ENCODE measurements at regions not wholly inside any gene's neighbourhood (a gene's known extent, or its start where the extent isn't known, plus 50 kb on each side); places are given as distances from the start of the nearest gene placed in this dataset.
"Not testable (repeated sequence)": the region's sequence is repeated elsewhere in the genome, so short reads cannot be mapped to it uniquely, and the experiment has no call there.

DNA sequence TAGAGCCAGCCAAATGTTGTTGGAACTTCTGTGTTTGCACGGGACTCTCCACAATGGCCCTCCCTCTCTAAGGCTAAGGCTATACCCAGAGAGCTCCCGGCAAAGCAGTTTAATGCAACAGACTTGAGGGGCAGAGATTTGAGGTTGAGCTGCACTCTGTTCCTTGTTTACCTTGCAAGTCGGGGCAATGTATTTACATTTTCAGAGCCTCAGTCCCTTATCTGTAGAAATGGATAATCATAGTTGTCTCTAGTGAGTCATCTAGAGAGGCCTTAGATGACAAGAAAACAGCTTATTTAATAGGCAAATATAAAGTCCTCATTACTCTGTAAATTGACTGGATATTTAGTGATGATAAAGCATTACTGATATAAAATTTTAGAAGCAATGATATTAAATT is 917.7 kb downstream of the MCTP2 start:
- H3K4me1 ChIP-seq (ENCODE audit: control insufficient read depth in 1 of 2, insufficient read depth in 2 of 2, low read length in 2 of 2) = no peaks in the 10 kb centered on the region
- H3K36me3 ChIP-seq (ENCODE audit: control insufficient read depth in 1 of 2, insufficient read depth in 2 of 2, low read length in 2 of 2) = no peaks in the 10 kb centered on the region
- H3K4me3 ChIP-seq (ENCODE audit: low read depth in 1 of 2, low read length in 2 of 2) = no peak overlapping the region
- no peak overlapping the region for H3K27ac ChIP-seq (ENCODE audit: low read length)
- no peaks in the 10 kb centered on the region for H3K9me3 ChIP-seq (ENCODE audit: control insufficient read depth in 1 of 2, low read length in 2 of 2)
- H3K27me3 ChIP-seq (ENCODE audit: low read depth, low read length) = no peaks in the 10 kb centered on the region

DNA sequence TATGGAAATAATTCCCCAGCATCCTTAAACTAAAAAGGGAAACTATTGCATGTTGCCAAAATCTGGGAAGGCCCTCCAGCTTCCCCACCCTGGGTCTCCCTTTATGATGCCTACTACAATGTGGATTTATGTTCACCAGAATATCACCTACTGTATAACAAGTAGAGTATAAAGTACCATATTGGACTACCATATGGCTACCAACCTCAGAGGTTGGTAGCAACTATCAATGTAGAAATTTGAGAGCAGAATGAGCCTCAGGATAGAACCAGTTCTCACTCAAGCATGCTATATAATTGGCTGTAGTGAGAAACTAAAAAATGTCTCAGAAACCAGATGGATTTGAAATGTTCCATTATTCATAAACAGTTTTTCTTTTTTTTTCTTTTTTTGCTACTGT is 918.4 kb downstream of the MCTP2 start:
- H3K36me3 ChIP-seq (ENCODE audit: control insufficient read depth in 1 of 2, insufficient read depth in 2 of 2, low read length in 2 of 2) = no peaks in the 10 kb centered on the region
- H3K27ac ChIP-seq (ENCODE audit: low read length) = no peak overlapping the region
- H3K9me3 ChIP-seq (ENCODE audit: control insufficient read depth in 1 of 2, low read length in 2 of 2) = no peaks in the 10 kb centered on the region
- H3K27me3 ChIP-seq (ENCODE audit: low read depth, low read length) = no peaks in the 10 kb centered on the region
- H3K4me1 ChIP-seq (ENCODE audit: control insufficient read depth in 1 of 2, insufficient read depth in 2 of 2, low read length in 2 of 2) = no peaks in the 10 kb centered on the region
- no peak overlapping the region for H3K4me3 ChIP-seq (ENCODE audit: low read depth in 1 of 2, low read length in 2 of 2)

DNA sequence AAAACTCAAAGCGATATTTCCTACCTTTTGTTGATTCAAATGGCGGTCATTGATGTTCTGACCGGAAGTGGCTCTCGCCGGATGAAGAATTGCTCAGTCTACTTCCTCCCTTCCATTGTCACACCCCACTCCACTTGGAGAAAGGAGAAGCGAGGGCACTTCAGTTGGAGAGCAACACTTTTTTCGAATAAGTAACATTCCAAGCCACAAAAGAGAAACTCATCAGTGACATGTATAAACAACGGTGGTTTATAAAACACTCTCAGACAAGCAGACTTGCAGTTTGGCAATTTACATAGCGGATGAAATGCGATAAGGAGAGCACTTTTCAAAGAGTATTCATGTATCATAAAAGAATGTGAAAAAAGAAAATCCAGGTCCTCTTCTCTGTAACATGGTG is 919.1 kb downstream of the MCTP2 start:
- Histone ChIP-seq H3K4me1 (ENCODE audit: control insufficient read depth in 1 of 2, insufficient read depth in 2 of 2, low read length in 2 of 2) (no peaks in the 10 kb centered on the region), H3K36me3 (ENCODE audit: control insufficient read depth in 1 of 2, insufficient read depth in 2 of 2, low read length in 2 of 2) (no peaks in the 10 kb centered on the region), H3K4me3 (ENCODE audit: low read depth in 1 of 2, low read length in 2 of 2) (no peak overlapping the region), H3K27me3 (ENCODE audit: low read depth, low read length) (no peaks in the 10 kb centered on the region), H3K27ac (ENCODE audit: low read length) (no peak overlapping the region), H3K9me3 (ENCODE audit: control insufficient read depth in 1 of 2, low read length in 2 of 2) (no peaks in the 10 kb centered on the region)

DNA sequence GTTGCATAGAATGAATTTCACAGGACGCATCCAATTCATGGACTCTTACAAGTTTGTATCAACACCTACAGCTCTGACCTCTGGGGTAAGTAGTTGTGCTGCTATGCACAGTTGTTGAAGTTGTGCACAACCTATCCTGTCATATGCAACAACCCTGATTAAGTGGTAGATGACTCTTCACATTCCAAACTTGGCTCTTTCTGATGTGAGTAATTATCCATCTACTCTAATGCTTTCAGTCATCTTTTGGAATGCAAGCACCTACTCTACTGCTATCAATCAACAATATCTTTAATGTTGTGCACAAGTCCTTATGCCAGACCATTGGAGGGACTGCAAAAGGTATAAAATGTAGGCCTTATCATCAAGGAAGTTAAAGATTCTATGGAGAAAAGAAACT is 921.4 kb downstream of the MCTP2 start:
- peaks cover 0 to 5% of the 10 kb centered on the region in 2 donors for H3K9me3 ChIP-seq (ENCODE audit: control insufficient read depth in 1 of 2, low read length in 2 of 2)
- H3K4me3 ChIP-seq (ENCODE audit: low read depth in 1 of 2, low read length in 2 of 2) = no peak overlapping the region
- H3K4me1 ChIP-seq (ENCODE audit: control insufficient read depth in 1 of 2, insufficient read depth in 2 of 2, low read length in 2 of 2) = no peaks in the 10 kb centered on the region
- H3K36me3 ChIP-seq (ENCODE audit: control insufficient read depth in 1 of 2, insufficient read depth in 2 of 2, low read length in 2 of 2) = no peaks in the 10 kb centered on the region
- no peaks in the 10 kb centered on the region for H3K27me3 ChIP-seq (ENCODE audit: low read depth, low read length)
- no peak overlapping the region for H3K27ac ChIP-seq (ENCODE audit: low read length)

DNA sequence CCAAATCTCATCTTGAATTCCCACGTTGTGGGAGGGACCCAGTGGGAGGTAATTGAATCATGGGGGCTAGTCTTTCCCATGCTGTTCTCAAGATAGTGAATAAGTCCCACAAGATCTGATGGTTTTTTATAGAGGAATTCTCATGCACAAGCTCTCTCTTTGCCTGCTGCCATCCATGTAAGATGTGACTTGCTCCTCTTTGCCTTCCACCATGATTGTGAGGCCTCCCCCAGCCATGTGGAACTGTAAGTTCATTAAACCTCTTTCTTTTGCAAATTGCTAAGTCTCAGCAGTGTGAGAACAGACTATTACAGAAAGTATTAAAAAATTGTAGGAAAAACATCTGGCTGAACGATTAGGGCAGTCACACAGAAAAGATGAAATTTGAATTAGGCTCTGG is 921.8 kb downstream of the MCTP2 start:
- not testable (repeated sequence) for H3K36me3 ChIP-seq (ENCODE audit: control insufficient read depth in 1 of 2, insufficient read depth in 2 of 2, low read length in 2 of 2); H3K4me3 ChIP-seq (ENCODE audit: low read depth in 1 of 2, low read length in 2 of 2)

DNA sequence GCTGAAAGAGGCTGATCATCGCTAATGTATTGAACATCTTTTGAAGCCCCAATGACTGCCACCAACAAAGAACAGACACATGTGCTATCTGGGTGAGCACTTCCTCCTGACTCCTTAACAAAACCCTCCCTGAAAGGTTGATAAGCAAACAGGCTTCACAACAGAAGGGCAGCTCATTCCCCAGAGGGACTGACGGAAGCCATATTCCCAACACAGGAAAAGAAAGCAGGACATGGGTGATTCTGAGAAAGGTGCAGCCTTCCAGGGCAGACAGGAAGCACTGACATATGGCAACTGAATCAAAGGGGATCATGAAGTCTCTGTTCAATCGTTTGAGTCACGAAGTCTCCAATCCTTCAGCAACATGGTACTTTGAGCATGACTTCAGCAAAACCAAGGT is 929.0 kb downstream of the MCTP2 start:
- H3K4me1 ChIP-seq (ENCODE audit: control insufficient read depth in 1 of 2, insufficient read depth in 2 of 2, low read length in 2 of 2) = no peaks in the 10 kb centered on the region
- no peaks in the 10 kb centered on the region for H3K36me3 ChIP-seq (ENCODE audit: control insufficient read depth in 1 of 2, insufficient read depth in 2 of 2, low read length in 2 of 2)
- H3K27me3 ChIP-seq (ENCODE audit: low read depth, low read length) = no peaks in the 10 kb centered on the region
- no peak overlapping the region for H3K4me3 ChIP-seq (ENCODE audit: low read depth in 1 of 2, low read length in 2 of 2)
- peaks cover 0 to 5% of the 10 kb centered on the region in 2 donors for H3K9me3 ChIP-seq (ENCODE audit: control insufficient read depth in 1 of 2, low read length in 2 of 2)
- H3K27ac ChIP-seq (ENCODE audit: low read length) = no peak overlapping the region

More for the DNA sequence above, 921.8 kb downstream of the MCTP2 start:
- not testable (repeated sequence) for H3K27me3 ChIP-seq (ENCODE audit: low read depth, low read length); H3K9me3 ChIP-seq (ENCODE audit: control insufficient read depth in 1 of 2, low read length in 2 of 2); H3K4me1 ChIP-seq (ENCODE audit: control insufficient read depth in 1 of 2, insufficient read depth in 2 of 2, low read length in 2 of 2); H3K27ac ChIP-seq (ENCODE audit: low read length)

DNA sequence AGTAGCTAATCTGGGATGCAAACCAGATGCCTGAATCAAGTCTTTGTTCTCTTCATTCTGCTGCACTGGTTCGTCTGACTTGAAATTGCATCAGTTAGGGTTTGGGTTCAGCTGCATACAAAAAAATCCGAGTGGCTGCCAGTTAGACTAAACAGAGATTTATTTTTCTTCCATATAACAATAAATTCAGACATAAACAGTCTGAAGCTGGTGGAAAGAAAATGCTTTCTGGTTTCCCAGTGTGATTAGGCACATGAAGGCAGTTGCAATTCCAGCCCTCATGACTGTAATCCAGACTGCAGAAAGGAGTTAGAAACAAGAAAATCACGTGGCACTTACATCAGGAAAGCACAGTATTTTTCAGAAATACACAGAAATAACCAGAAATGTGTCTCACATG is 930.7 kb downstream of the MCTP2 start:
- no peak overlapping the region for H3K27ac ChIP-seq (ENCODE audit: low read length)
- no peaks in the 10 kb centered on the region for H3K27me3 ChIP-seq (ENCODE audit: low read depth, low read length)
- no peaks in the 10 kb centered on the region for H3K36me3 ChIP-seq (ENCODE audit: control insufficient read depth in 1 of 2, insufficient read depth in 2 of 2, low read length in 2 of 2)
- no peaks in the 10 kb centered on the region for H3K4me1 ChIP-seq (ENCODE audit: control insufficient read depth in 1 of 2, insufficient read depth in 2 of 2, low read length in 2 of 2)
- H3K4me3 ChIP-seq (ENCODE audit: low read depth in 1 of 2, low read length in 2 of 2) = no peak overlapping the region
- no peaks in the 10 kb centered on the region for H3K9me3 ChIP-seq (ENCODE audit: control insufficient read depth in 1 of 2, low read length in 2 of 2)

DNA sequence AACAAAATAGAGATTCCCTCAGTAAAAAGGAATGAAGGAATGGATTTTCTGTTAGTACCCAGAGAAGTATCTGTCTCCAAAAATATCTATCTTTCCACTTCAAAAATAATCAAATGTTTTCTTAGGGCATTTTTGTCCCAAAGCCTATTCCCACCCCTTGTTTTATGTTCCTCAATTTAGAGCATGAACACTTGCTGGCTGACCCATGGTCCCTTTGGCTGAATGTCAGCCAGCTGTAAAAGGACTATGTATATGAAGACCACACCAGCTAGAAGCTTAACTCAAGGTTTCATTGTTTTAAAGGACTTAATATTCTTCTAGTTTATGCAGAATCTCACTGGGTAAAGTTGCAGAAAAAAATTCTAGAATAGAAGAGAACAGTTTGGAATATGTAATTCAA is 931.2 kb downstream of the MCTP2 start:
- no peaks in the 10 kb centered on the region for H3K36me3 ChIP-seq (ENCODE audit: control insufficient read depth in 1 of 2, insufficient read depth in 2 of 2, low read length in 2 of 2)
- H3K4me3 ChIP-seq (ENCODE audit: low read depth in 1 of 2, low read length in 2 of 2) = no peak overlapping the region
- H3K27ac ChIP-seq (ENCODE audit: low read length) = no peak overlapping the region
- no peaks in the 10 kb centered on the region for H3K27me3 ChIP-seq (ENCODE audit: low read depth, low read length)
- H3K9me3 ChIP-seq (ENCODE audit: control insufficient read depth in 1 of 2, low read length in 2 of 2) = no peaks in the 10 kb centered on the region
- H3K4me1 ChIP-seq (ENCODE audit: control insufficient read depth in 1 of 2, insufficient read depth in 2 of 2, low read length in 2 of 2) = no peaks in the 10 kb centered on the region

DNA sequence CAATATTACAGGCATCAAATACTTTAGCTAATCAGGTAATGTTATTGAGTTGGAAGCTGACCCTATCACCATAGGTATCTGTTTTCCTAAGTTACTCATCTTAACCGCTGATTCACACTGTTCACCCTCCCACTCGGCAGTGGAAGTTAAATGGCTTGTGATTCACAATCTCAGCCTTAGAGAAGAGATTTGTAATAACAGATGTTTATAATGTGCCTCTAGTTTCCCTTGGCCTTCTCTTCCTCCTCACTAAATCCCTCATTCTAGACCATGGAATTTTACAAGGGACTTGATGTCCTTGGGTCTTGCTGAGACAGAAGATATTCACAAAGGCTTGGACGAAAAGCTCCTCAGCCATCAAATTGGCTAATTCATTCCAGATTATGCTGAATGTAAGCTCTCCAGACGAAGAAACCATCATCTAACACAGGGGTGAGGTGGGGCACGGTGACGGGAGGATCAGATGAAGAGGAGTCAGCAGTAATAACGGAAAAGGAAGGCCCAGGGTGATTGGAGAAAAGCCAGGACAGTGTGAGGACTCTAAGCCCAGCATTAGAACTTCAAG is 931.7 kb downstream of the MCTP2 start:
- no peaks in the 10 kb centered on the region for H3K9me3 ChIP-seq (ENCODE audit: control insufficient read depth in 1 of 2, low read length in 2 of 2)
- no peak overlapping the region for H3K4me3 ChIP-seq (ENCODE audit: low read depth in 1 of 2, low read length in 2 of 2)
- H3K27ac ChIP-seq (ENCODE audit: low read length) = no peak overlapping the region

DNA sequence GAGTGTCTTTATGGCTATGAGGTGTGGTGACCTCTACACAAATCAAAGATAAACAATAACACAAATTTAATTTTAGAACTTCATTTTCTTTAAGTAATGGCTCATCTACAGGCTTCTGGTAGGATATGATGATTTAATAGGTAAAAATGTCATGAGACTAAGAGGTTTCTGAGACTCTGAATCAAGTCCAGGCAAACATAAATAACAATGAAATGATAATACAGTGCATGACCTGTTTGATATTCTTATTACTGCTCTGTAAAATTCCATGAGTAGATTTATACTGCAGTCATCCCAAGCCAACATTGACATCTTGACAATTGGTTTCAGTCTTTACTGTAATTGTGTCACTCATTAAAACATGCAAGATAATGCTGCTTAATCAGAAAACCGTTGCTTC is 936.8 kb downstream of the MCTP2 start:
- no peaks in the 10 kb centered on the region for H3K36me3 ChIP-seq (ENCODE audit: control insufficient read depth in 1 of 2, insufficient read depth in 2 of 2, low read length in 2 of 2)
- no peak overlapping the region for H3K4me3 ChIP-seq (ENCODE audit: low read depth in 1 of 2, low read length in 2 of 2)
- no peak overlapping the region for H3K27ac ChIP-seq (ENCODE audit: low read length)
- peaks cover 0 to 7% of the 10 kb centered on the region in 2 donors for H3K4me1 ChIP-seq (ENCODE audit: control insufficient read depth in 1 of 2, insufficient read depth in 2 of 2, low read length in 2 of 2)
- no peaks in the 10 kb centered on the region for H3K27me3 ChIP-seq (ENCODE audit: low read depth, low read length)
- H3K9me3 ChIP-seq (ENCODE audit: control insufficient read depth in 1 of 2, low read length in 2 of 2) = no peaks in the 10 kb centered on the region

More for the DNA sequence above, 931.7 kb downstream of the MCTP2 start:
- no peaks in the 10 kb centered on the region for H3K4me1 ChIP-seq (ENCODE audit: control insufficient read depth in 1 of 2, insufficient read depth in 2 of 2, low read length in 2 of 2)
- no peaks in the 10 kb centered on the region for H3K36me3 ChIP-seq (ENCODE audit: control insufficient read depth in 1 of 2, insufficient read depth in 2 of 2, low read length in 2 of 2)
- no peaks in the 10 kb centered on the region for H3K27me3 ChIP-seq (ENCODE audit: low read depth, low read length)

DNA sequence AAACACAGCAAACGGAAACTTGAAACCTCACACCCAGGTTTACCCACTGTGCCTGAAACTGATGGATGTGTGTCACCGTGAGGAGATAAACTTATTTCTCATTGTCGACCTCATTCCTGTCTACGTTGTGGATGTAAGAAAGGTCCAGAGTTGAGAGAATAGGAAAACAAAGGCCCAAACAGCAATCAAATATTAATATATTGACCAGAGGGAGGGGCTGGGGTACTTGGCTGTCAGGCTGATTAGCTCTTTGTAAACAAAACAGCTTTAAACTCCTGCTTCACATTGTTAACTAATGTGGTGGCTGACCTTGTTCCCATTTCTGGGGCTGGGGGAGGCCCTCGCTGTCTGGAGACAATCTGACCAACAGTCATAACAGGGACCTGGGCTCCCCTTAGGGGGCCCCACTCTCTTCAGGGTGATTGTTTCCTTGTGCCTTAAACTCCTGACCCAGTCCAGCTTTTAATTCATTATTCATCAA is 937.6 kb downstream of the MCTP2 start:
- no peak overlapping the region for H3K27ac ChIP-seq (ENCODE audit: low read length)
- H3K27me3 ChIP-seq (ENCODE audit: low read depth, low read length) = no peaks in the 10 kb centered on the region
- H3K4me1 ChIP-seq (ENCODE audit: control insufficient read depth in 1 of 2, insufficient read depth in 2 of 2, low read length in 2 of 2) = peaks cover 0 to 7% of the 10 kb centered on the region in 2 donors
- no peak overlapping the region for H3K4me3 ChIP-seq (ENCODE audit: low read depth in 1 of 2, low read length in 2 of 2)
- no peaks in the 10 kb centered on the region for H3K36me3 ChIP-seq (ENCODE audit: control insufficient read depth in 1 of 2, insufficient read depth in 2 of 2, low read length in 2 of 2)
- H3K9me3 ChIP-seq (ENCODE audit: control insufficient read depth in 1 of 2, low read length in 2 of 2) = no peaks in the 10 kb centered on the region
